Lower lobe of right lung (tissue), 2 donors: ENCODE measurements at regions not wholly inside any gene's neighbourhood (a gene's known extent, or its start where the extent isn't known, plus 50 kb on each side); places are given as distances from the start of the nearest gene placed in this dataset.
A peak's percentile ranks its signal among the peaks of the same experiment; 100 is the strongest.

Experiments
- ATAC-seq, 2 donors: fragments of 200-7000 bp; cut with Tn5 transposase; one replicate each; pipeline ENCODE4 v1.9.1; 2020 to 2022; ENCODE audit warnings: mild to moderate bottlenecking in 2 of 2, moderate library complexity in 2 of 2
- DNase-seq: peaks from one replicate; pipeline ENCODE4 v3.0.0-alpha.2; 2020
- H3K27ac ChIP-seq: fragments of 200-600 bp; one replicate; pipeline ENCODE4 v1.8.0; 2022
- H3K27me3 ChIP-seq: fragments of 200-600 bp; one replicate; pipeline ENCODE4 v1.8.0; 2022; ENCODE audit warnings: low read depth
- H3K36me3 ChIP-seq: fragments of 200-600 bp; one replicate; pipeline ENCODE4 v1.8.0; 2022; ENCODE audit warnings: mild to moderate bottlenecking
- H3K4me1 ChIP-seq: fragments of 200-600 bp; one replicate; pipeline ENCODE4 v1.8.0; 2022
- H3K4me3 ChIP-seq: fragments of 200-600 bp; one replicate; pipeline ENCODE4 v1.8.0; 2022; ENCODE audit warnings: mild to moderate bottlenecking
- H3K9me3 ChIP-seq: fragments of 200-600 bp; one replicate; pipeline ENCODE4 v1.8.0; 2022
- CTCF ChIP-seq: fragments of 200-600 bp; IDR thresholded peaks from one replicate; pipeline ENCODE4 v1.8.0; 2022; ENCODE audit warnings: antibody characterized with exemption, mild to moderate bottlenecking
- intact Hi-C: fragments of 100-400 bp; cut with DNase I; formaldehyde crosslinking; loops from one replicate; pipeline ENCODE4 v1.11.0; 2022
- donor health status: DM: no; HTN: yes; CAD: no; lungs with severe emphysema.

- no peak for TF ChIP-seq CTCF
- no peak overlapping the region for H3K4me3 ChIP-seq
- no peak overlapping the region for H3K27ac ChIP-seq
- H3K4me1 ChIP-seq, result no peaks in the 10 kb centered on the region
- no peaks in the 10 kb centered on the region for H3K27me3 ChIP-seq
- ATAC-seq (peak in 1 of 2 donors; percentile 96), DNase-seq (no peak)
- no peaks in the 10 kb centered on the region for H3K36me3 ChIP-seq
- intact Hi-C loops, result no loop called here
- no peaks in the 10 kb centered on the region for H3K9me3 ChIP-seq
These were observed 229.6 kb upstream of the AGTR2 start for GRCh38 chrX:115940888-115941332.

DNA sequence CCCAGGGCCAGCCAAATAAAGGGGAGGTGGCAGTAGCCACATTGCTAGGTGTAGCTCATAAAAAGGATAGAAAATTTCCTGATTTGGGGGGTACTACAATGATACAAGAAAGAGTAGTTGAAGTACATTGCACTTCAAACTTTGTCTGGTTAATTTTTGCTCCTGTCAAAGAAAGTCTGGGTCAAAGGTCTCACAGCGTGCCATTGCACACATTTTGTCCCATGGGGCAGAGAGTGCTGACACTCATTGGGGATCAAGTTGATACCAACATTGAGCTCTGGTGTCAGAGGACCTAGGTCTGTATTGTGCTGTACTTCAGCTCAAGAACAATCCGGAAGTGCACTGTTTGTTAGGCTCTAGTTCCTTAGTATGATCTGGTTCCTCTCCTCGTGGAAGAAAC lies 229.2 kb upstream of the AGTR2 start:
- TF ChIP-seq CTCF, result no peak
- Histone ChIP-seq H3K4me1 (no peaks in the 10 kb centered on the region), H3K4me3 (no peak overlapping the region), H3K27me3 (no peaks in the 10 kb centered on the region), H3K27ac (no peak overlapping the region), H3K36me3 (no peaks in the 10 kb centered on the region), H3K9me3 (no peaks in the 10 kb centered on the region)
- no peak for DNase-seq
- ATAC-seq, result no peak
- intact Hi-C loops, result no loop called here

DNA sequence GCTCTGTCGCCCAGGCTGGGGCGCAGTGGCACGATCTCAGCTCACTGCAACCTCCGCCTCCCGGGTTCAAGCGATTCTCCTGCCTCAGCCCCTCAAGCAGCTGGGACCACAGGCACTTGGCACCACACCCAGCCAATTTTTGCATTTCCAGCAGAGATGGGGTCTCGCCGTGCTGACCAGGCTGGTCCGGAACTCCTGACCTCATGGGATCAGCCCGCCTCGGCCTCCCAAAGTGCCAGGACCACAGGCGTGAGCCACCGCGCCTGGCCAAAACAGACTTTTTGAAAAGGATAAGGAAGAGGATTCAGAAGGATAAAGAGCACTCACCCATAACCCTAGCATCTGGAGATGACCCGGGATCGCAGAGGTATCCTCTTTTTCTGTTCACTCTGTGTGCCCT lies 224.5 kb upstream of the AGTR2 start:
- ATAC-seq (no peak), DNase-seq (no peak)
- TF ChIP-seq CTCF, result no peak
- Histone ChIP-seq H3K27ac (no peak overlapping the region), H3K36me3 (no peaks in the 10 kb centered on the region), H3K4me1 (no peaks in the 10 kb centered on the region), H3K9me3 (no peaks in the 10 kb centered on the region), H3K27me3 (no peaks in the 10 kb centered on the region), H3K4me3 (no peak overlapping the region)
- intact Hi-C loops, result no loop called here

DNA sequence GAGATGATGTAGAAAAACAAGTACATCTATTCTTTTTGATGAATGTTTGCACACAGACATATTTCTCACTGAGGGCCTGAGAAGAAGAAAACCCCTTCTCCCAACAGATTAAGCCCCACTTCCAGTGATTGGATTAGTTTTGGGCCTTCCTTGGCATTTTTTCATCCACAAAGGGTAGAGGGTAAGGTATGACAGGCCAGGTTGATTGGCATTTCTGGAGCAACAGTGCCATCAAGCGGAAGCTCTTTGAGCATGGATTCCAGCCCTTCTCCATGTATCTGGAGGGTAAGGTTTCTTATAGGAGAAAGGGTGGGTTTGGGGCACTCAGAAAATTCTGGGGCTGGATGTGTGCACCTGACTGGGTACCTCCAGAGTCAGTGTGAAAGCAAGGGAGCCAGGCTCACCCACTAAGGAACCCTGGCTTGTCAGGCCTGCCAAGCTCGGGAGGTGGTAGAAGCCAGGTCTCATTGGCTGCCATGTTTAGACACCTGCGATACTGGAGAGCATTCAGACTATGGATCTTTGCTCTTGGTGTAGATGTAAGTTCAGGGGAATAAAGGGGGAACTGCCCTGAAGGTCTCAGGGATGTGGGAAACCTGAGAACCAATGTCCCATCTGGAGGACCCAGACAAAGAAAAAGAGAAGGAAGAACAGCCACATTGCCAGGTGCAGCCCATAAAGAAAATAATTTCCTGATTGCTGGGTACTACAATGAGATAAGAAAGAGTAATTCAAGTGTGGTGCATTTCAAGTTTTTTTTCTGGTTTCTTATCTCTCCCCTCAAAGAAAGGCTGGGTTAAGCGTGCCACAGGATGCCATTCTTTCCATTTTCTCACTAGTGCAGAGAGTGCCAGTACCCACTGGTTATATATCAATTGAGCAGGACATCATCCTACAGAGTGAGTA lies 222.3 kb upstream of the AGTR2 start:
- no peak overlapping the region for H3K4me3 ChIP-seq
- intact Hi-C loops, result no loop called here
- no peak for TF ChIP-seq CTCF
- no peaks in the 10 kb centered on the region for H3K4me1 ChIP-seq
- H3K27me3 ChIP-seq, result no peaks in the 10 kb centered on the region
- DNase-seq (no peak), ATAC-seq (peak in 1 of 2 donors; percentile 64)
- H3K9me3 ChIP-seq, result no peaks in the 10 kb centered on the region
- H3K27ac ChIP-seq, result no peak overlapping the region
- H3K36me3 ChIP-seq, result no peaks in the 10 kb centered on the region

GRCh38 chrX:115949900-115950822 lies 220.4 kb upstream of the AGTR2 start:
- Histone ChIP-seq H3K4me3 (no peak overlapping the region), H3K4me1 (no peaks in the 10 kb centered on the region), H3K9me3 (no peaks in the 10 kb centered on the region), H3K27ac (no peak overlapping the region), H3K27me3 (no peaks in the 10 kb centered on the region), H3K36me3 (no peaks in the 10 kb centered on the region)
- peak in 1 of 2 donors; percentile 66 for ATAC-seq
- DNase-seq, result no peak
- TF ChIP-seq CTCF, result no peak
- intact Hi-C loops, result no loop called here
